Peyer's patch (tissue), 4 donors: ENCODE measurements at regions not wholly inside any gene's neighbourhood (a gene's known extent, or its start where the extent isn't known, plus 50 kb on each side); places are given as distances from the start of the nearest gene placed in this dataset.

Experiments
- DNase-seq, 3 donors: peaks; one replicate each; pipeline ENCODE4 v3.0.0-alpha.2; 2017 to 2019
- H3K27ac ChIP-seq, 4 donors: fragments of 200-600 bp; sonication (generic); one replicate each; pipeline ENCODE4 v1.5.1; 2016 to 2019
- H3K27me3 ChIP-seq, 2 donors: fragments of 200-600 bp; sonication (generic); one replicate each; pipeline ENCODE4 v1.5.1; 2019
- H3K36me3 ChIP-seq, 3 donors: fragments of 200-600 bp; sonication (generic); one replicate each; pipeline ENCODE4 v1.5.1; 2016 to 2019
- H3K4me1 ChIP-seq, 4 donors: fragments of 200-600 bp; sonication (generic); one replicate each; pipeline ENCODE4 v1.5.1; 2016 to 2019
- H3K4me3 ChIP-seq, 4 donors: fragments of 200-600 bp; sonication (generic); 1 replicate in 3 of 4; 2 replicates in 1 of 4; pipeline ENCODE4 v1.5.1; 2016 to 2019; ENCODE audit warnings: mild to moderate bottlenecking in 1 of 4
- H3K9me3 ChIP-seq, 4 donors: fragments of 200-600 bp; sonication (generic); one replicate each; pipeline ENCODE4 v1.5.1; 2016 to 2019; ENCODE audit warnings: mild to moderate bottlenecking in 1 of 4
- CTCF ChIP-seq, 6 experiments: fragments of 450-650 bp in 4 of 6; fragments of 200-600 bp in 2 of 6; sonication (generic) in 1 of 6; IDR thresholded peaks; one replicate each; pipeline ENCODE4 v1.5.1; 2017 to 2019; ENCODE audit warnings: antibody characterized with exemption in 6 of 6, mild to moderate bottlenecking in 3 of 6, moderate library complexity in 1 of 6
- POLR2A ChIP-seq, 2 donors: fragments of 450-650 bp; IDR thresholded peaks; one replicate each; pipeline ENCODE4 v1.5.1; 2017; ENCODE audit warnings: antibody characterized with exemption in 2 of 2, mild to moderate bottlenecking in 2 of 2, moderate library complexity in 2 of 2

DNA sequence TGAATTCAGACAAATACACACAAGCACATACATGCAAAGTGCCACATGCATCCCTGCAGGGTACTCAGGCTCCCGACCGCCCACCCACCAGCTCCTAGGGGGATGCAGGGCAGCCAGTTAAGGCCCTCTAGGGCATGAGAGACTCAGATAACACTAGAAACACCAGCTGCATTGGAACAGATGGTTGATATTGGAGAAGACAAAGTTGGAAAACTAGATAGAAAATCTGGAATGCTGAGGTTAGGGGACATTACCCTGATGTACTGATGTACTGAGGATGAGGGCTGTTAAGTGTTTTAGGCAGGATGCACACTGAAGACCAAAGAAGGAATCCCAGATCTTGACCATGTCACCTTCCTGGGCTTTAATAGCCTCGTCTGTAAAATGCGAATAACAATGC, 134.6 kb upstream of the ECI2 start:
- TF ChIP-seq CTCF (IDR thresholded peaks at IDR 0.05) (no peak), POLR2A (IDR thresholded peaks at IDR 0.05) (no peak)
- Histone ChIP-seq H3K27ac (no peak overlapping the region), H3K4me1 (no peaks in the 10 kb centered on the region), H3K36me3 (no peaks in the 10 kb centered on the region), H3K9me3 (no peaks in the 10 kb centered on the region), H3K4me3 (no peak overlapping the region), H3K27me3 (no peaks in the 10 kb centered on the region)
- DNase-seq, result no peak

DNA sequence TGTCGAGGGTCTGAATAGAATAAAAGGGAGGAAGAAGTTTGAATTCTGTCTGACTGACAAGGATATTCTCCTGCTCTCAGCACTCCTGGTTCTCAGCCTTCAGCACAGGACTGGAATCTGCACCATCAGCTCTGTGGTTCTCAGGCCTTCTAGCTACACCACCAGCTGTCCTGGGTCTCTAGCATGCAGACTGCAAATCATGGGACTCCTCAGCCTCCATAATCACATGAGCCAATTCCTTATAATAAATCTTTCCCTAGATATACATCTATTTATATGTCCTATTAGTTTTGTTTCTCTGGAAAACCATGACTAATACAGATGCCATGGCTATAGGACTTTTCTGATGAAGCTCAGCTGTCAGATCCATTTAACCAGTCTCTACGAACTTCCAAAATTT, 132.8 kb upstream of the ECI2 start:
- Histone ChIP-seq H3K9me3 (no peaks in the 10 kb centered on the region), H3K4me1 (peaks cover 0 to 3% (median 0%) of the 10 kb centered on the region in 4 donors), H3K27me3 (no peaks in the 10 kb centered on the region), H3K27ac (no peak overlapping the region), H3K4me3 (no peak overlapping the region), H3K36me3 (no peaks in the 10 kb centered on the region)
- no peak for DNase-seq
- TF ChIP-seq POLR2A (IDR thresholded peaks at IDR 0.05), result no peak
- TF ChIP-seq CTCF (IDR thresholded peaks at IDR 0.05), result no peak

- Histone ChIP-seq H3K4me3 (no peak overlapping the region), H3K9me3 (no peaks in the 10 kb centered on the region), H3K4me1 (peaks cover 0 to 6% (median 0%) of the 10 kb centered on the region in 4 donors), H3K27me3 (no peaks in the 10 kb centered on the region), H3K36me3 (no peaks in the 10 kb centered on the region), H3K27ac (no peak overlapping the region)
- TF ChIP-seq POLR2A (IDR thresholded peaks at IDR 0.05), result no peak
- TF ChIP-seq CTCF (IDR thresholded peaks at IDR 0.05), result no peak
- no peak for DNase-seq
Measured at GRCh38 chr6:4265740-4266139, 130.4 kb upstream of the ECI2 start.

DNA sequence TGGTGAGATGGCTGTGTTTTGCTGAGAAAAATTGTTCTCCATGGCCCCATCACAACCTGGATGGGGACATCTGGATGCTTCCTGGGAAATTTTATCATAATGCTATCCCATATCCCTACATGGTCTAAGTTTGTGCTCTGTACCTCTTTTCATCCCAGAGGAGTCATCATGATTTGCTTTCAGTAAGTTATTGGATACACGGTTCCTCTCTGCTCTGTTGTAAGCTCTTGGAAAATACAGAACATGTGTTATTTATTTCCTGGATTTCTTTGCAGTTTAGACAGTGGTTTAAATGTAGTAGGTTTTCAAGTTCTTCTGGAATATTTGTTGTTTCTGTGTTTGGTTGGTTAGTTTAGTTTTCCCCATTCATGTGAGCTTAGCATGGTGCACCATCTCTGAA, 129.2 kb upstream of the ECI2 start:
- no peak for DNase-seq
- TF ChIP-seq CTCF (IDR thresholded peaks at IDR 0.05), result no peak
- no peak for TF ChIP-seq POLR2A (IDR thresholded peaks at IDR 0.05)
- peaks cover 0 to 6% (median 0%) of the 10 kb centered on the region in 4 donors for H3K4me1 ChIP-seq
- no peaks in the 10 kb centered on the region for H3K27me3 ChIP-seq
- no peaks in the 10 kb centered on the region for H3K9me3 ChIP-seq
- no peaks in the 10 kb centered on the region for H3K36me3 ChIP-seq
- H3K4me3 ChIP-seq, result no peak overlapping the region
- H3K27ac ChIP-seq, result no peak overlapping the region

- no peaks in the 10 kb centered on the region for H3K36me3 ChIP-seq
Measured at GRCh38 chr6:4264081-4264480, 128.7 kb upstream of the ECI2 start.

More at GRCh38 chr6:4264081-4264480, 128.7 kb upstream of the ECI2 start:
- H3K9me3 ChIP-seq, result no peaks in the 10 kb centered on the region
- H3K27me3 ChIP-seq, result no peaks in the 10 kb centered on the region
- TF ChIP-seq CTCF (IDR thresholded peaks at IDR 0.05) (no peak), POLR2A (IDR thresholded peaks at IDR 0.05) (no peak)
- peaks cover 0 to 6% (median 0%) of the 10 kb centered on the region in 4 donors for H3K4me1 ChIP-seq
- H3K4me3 ChIP-seq, result no peak overlapping the region
- no peak for DNase-seq
- H3K27ac ChIP-seq, result no peak overlapping the region
